NT2/D1 (cell line): ENCODE measurements at regions not wholly inside any gene's neighbourhood (a gene's known extent, or its start where the extent isn't known, plus 50 kb on each side); places are given as distances from the start of the nearest gene placed in this dataset.

Experiments used
- SUZ12 ChIP-seq: IDR thresholded peaks from 2 replicates; pipeline ENCODE4 v1.6.1; 2011; ENCODE audit not compliant: insufficient read length, insufficient read depth; ENCODE audit errors: extremely low read depth
- YY1 ChIP-seq: IDR thresholded peaks from 2 replicates; pipeline ENCODE4 v1.6.1; 2011; ENCODE audit not compliant: insufficient read length, insufficient read depth
- ZNF274 ChIP-seq: IDR thresholded peaks from 2 replicates; pipeline ENCODE4 v1.6.1; 2011; ENCODE audit warnings: mild to moderate bottlenecking, low read depth, low read length

GRCh38 chr10:125221716-125222115, 61.4 kb upstream of the CTBP2 start:
- TF ChIP-seq YY1 (no peak), ZNF274 (no peak), SUZ12 (no peak)
